Prostate gland (tissue), 2 donors: ENCODE measurements at regions not wholly inside any gene's neighbourhood (a gene's known extent, or its start where the extent isn't known, plus 50 kb on each side); places are given as distances from the start of the nearest gene placed in this dataset.

ENCODE experiments used
- POLR2A ChIP-seq: fragments of 450-650 bp; IDR thresholded peaks from one replicate; pipeline ENCODE4 v1.6.1; 2016; ENCODE audit warnings: antibody characterized with exemption, mild to moderate bottlenecking
- POLR2AphosphoS5 ChIP-seq: sonication (generic); formaldehyde crosslinking; IDR thresholded peaks from one replicate; pipeline ENCODE4 v1.6.1; 2017; ENCODE audit warnings: antibody characterized with exemption
- TF ChIP-seq, protein P1 (sequence below), 4 experiments: fragments of 200-600 bp in 2 of 4; fragments of 450-650 bp in 2 of 4; sonication (generic) in 2 of 4; IDR thresholded peaks; 1 replicate in 3 of 4; 2 replicates in 1 of 4; pipeline ENCODE4 v1.5.1; 2016 to 2019; ENCODE audit warnings: antibody characterized with exemption in 4 of 4, mild to moderate bottlenecking in 2 of 4, moderate library complexity in 2 of 4

DNA sequence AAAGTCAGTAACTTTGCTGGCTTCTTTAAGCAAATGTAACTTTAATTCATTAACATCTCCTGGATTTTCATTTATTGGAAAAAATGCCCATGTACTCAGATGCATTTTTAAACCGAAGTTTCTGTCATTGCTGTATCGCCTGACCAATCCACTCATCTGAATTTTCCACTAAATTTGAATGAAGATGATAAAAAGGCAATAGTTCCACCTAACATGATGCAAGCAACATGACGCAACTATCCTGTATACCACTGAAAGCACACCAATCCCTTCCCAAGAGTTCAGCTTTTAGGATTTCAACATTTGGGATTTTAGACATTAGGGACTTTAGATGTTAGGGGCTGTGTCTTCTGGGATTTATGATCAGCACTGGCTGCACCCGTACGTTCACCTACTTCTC, 215.6 kb downstream of the KIF4B start:
- TF ChIP-seq, protein P1, sequence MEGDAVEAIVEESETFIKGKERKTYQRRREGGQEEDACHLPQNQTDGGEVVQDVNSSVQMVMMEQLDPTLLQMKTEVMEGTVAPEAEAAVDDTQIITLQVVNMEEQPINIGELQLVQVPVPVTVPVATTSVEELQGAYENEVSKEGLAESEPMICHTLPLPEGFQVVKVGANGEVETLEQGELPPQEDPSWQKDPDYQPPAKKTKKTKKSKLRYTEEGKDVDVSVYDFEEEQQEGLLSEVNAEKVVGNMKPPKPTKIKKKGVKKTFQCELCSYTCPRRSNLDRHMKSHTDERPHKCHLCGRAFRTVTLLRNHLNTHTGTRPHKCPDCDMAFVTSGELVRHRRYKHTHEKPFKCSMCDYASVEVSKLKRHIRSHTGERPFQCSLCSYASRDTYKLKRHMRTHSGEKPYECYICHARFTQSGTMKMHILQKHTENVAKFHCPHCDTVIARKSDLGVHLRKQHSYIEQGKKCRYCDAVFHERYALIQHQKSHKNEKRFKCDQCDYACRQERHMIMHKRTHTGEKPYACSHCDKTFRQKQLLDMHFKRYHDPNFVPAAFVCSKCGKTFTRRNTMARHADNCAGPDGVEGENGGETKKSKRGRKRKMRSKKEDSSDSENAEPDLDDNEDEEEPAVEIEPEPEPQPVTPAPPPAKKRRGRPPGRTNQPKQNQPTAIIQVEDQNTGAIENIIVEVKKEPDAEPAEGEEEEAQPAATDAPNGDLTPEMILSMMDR (IDR thresholded peaks at IDR 0.05) = no peak
- TF ChIP-seq POLR2AphosphoS5 (no peak), POLR2A (no peak)
